T-helper 17 cell (primary cell): ENCODE measurements at regions not wholly inside any gene's neighbourhood (a gene's known extent, or its start where the extent isn't known, plus 50 kb on each side); places are given as distances from the start of the nearest gene placed in this dataset.
A peak's percentile ranks its signal among the peaks of the same experiment; 100 is the strongest.

ENCODE experiments used
- ATAC-seq: fragments of 150-1000 bp; cut with Tn5 transposase; 2 replicates; pipeline ENCODE4 v1.10.0; 2021; ENCODE audit warnings: mild to moderate bottlenecking, moderate library complexity
- DNase-seq, 3 donors: peaks; one replicate each; pipeline versions ENCODE4 v3.0.0 to v3.0.0-alpha.2; 2020 to 2021
- H3K9me3 ChIP-seq: one replicate; pipeline ENCODE4 v1.7.0; 2013; ENCODE audit warnings: low read length, mild to moderate bottlenecking; ENCODE audit not compliant: control insufficient read depth, poor library complexity, severe bottlenecking
- H3K27ac Mint-ChIP-seq: one replicate; pipeline ENCODE4 v1.8.0; 2022; ENCODE audit warnings: mild to moderate bottlenecking, moderate library complexity, mixed read lengths
- H3K27me3 Mint-ChIP-seq: one replicate; pipeline ENCODE4 v1.8.0; 2022; ENCODE audit warnings: mixed read lengths
- H3K36me3 Mint-ChIP-seq: one replicate; pipeline ENCODE4 v1.8.0; 2022; ENCODE audit warnings: low read depth, mixed read lengths
- H3K4me1 Mint-ChIP-seq: one replicate; pipeline ENCODE4 v1.8.0; 2022; ENCODE audit warnings: mild to moderate bottlenecking, mixed read lengths
- H3K4me3 Mint-ChIP-seq: one replicate; pipeline ENCODE4 v1.8.0; 2022; ENCODE audit warnings: mild to moderate bottlenecking, moderate library complexity, mixed read lengths

GRCh38 chr13:108496362-108497210 is 132.8 kb upstream of the MYO16 start:
- Mint-ChIP-seq H3K4me3 (peak overlapping the region; percentile 88), H3K4me1 (peaks cover 16% of the 10 kb centered on the region), H3K36me3 (peaks cover 5% of the 10 kb centered on the region), H3K27me3 (peaks cover 44% of the 10 kb centered on the region), H3K27ac (peak overlapping the region; percentile 69)
- no peaks in the 10 kb centered on the region for H3K9me3 ChIP-seq
- peak; percentile 30 for ATAC-seq
- no peak for DNase-seq

DNA sequence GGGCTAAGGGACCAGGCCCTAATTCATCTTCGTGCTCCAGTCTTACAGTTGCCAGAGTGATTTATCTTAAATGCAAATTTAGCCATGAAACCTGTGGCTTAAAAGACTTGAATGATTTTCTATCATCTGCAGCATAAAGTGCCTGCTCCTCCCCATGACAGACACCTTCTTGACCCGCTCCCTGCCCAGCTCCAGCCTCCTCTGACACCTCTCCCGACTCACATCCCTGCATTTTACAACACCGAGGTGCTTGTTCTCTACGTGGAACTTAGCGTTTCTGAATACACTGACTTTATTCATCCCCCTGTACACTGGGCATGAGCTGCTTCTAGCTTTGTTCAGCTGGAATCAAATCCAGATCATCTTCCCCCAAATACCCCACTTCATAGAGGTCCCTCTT is 128.7 kb upstream of the MYO16 start:
- peaks cover 2% of the 10 kb centered on the region for H3K36me3 Mint-ChIP-seq
- H3K4me1 Mint-ChIP-seq = peaks cover 13% of the 10 kb centered on the region
- ATAC-seq = no peak
- H3K4me3 Mint-ChIP-seq = no peak overlapping the region
- H3K27me3 Mint-ChIP-seq = peaks cover 39% of the 10 kb centered on the region
- H3K9me3 ChIP-seq = no peaks in the 10 kb centered on the region
- no peak for DNase-seq
- H3K27ac Mint-ChIP-seq = peak overlapping the region; percentile 32

DNA sequence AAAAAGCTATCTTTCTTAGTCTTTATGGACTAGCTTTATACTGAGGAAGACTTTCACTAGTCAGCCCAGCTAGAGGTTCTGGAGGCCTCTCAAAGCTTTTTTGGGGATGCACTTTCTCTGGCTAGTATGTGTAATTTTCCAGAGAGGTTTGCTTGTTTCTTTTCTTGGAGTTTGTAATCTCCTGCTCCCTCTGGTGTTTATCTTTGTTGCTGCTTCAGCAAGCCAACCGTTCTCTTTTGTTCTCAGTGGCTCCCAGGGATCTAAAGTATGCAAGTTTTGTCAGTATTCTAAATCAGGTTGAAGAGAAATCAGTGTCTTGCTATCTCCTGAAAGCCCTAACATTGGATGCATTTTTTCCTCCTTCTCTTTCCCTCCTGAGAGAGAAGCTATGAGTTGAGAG is 121.1 kb upstream of the MYO16 start:
- ATAC-seq (peak; percentile 46), DNase-seq (no peak)
- H3K27me3 Mint-ChIP-seq = no peaks in the 10 kb centered on the region
- no peaks in the 10 kb centered on the region for H3K36me3 Mint-ChIP-seq
- peaks cover 5% of the 10 kb centered on the region for H3K4me1 Mint-ChIP-seq
- H3K27ac Mint-ChIP-seq = no peak overlapping the region
- H3K4me3 Mint-ChIP-seq = no peak overlapping the region
- no peaks in the 10 kb centered on the region for H3K9me3 ChIP-seq

DNA sequence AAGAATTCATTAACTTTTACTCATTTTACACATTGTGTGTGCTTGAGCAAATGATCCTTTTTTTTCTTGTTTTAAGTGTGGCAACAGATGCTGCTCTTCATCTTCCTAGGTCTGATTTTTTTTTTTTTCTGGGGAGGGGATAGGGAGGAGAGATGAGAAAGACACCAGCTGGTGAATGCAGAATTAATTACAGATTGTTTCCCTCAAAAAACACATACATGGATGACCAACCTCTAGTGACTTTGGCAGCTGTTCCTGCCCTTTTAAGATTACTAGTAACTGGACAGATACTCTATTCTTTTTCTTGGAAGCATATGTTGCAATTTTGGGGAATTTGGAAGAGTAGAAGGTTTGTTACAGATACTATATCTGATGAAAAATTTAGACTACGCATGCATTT is 103.6 kb upstream of the MYO16 start:
- DNase-seq (no peak), ATAC-seq (no peak)
- H3K36me3 Mint-ChIP-seq = peaks cover 4% of the 10 kb centered on the region
- H3K9me3 ChIP-seq = no peaks in the 10 kb centered on the region
- H3K27me3 Mint-ChIP-seq = peaks cover 16% of the 10 kb centered on the region
- no peak overlapping the region for H3K27ac Mint-ChIP-seq
- H3K4me1 Mint-ChIP-seq = no peaks in the 10 kb centered on the region
- no peak overlapping the region for H3K4me3 Mint-ChIP-seq

- Mint-ChIP-seq H3K27ac (no peak overlapping the region), H3K4me1 (no peaks in the 10 kb centered on the region), H3K36me3 (peaks cover 2% of the 10 kb centered on the region), H3K4me3 (no peak overlapping the region), H3K27me3 (peaks cover 12% of the 10 kb centered on the region)
- H3K9me3 ChIP-seq = no peaks in the 10 kb centered on the region
- DNase-seq = no peak
- ATAC-seq = no peak
These were observed 103.1 kb upstream of the MYO16 start for GRCh38 chr13:108526286-108526685.

DNA sequence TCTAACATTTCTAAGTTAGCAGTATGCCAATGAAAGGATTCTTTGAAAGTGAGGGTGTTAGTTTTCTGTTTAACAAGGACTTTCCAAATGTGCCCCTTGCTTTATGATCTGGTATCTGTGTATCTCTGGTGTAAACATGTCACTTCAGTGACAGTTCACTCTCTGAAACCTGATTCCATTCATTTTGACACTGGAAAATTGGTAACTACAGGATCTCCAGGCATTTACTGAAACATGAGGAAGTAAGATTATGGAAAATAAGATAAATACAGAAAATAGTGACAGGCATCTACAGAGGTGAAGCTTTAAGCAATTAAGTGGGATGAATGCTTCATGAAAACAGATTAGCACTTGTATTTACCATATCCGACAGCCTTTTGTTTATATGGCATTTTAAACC is 101.6 kb upstream of the MYO16 start:
- no peak for ATAC-seq

DNA sequence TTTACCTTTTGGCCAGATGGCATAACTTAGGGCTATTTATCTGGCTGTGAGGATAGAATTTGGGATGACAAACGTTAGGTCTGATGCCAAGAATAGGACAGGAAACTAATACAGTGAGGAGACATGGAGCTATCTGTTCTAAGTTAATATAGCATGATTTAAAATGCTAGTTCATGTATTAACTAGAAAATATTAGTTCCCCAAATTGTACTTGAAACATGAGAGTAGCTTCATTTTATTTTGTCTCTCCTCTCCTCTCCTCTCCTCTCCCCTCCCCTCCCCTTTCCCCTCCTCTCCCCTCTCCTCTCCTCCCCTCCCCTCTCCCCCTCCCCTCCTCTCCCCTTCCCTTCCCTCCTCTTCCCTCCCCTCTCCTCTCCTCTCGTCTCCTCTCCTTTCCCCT is 101.1 kb upstream of the MYO16 start:
- H3K27me3 Mint-ChIP-seq = peaks cover 12% of the 10 kb centered on the region

More for the DNA sequence above, 101.6 kb upstream of the MYO16 start:
- Mint-ChIP-seq H3K36me3 (peaks cover 2% of the 10 kb centered on the region), H3K4me1 (no peaks in the 10 kb centered on the region), H3K27me3 (peaks cover 12% of the 10 kb centered on the region), H3K4me3 (no peak overlapping the region), H3K27ac (no peak overlapping the region)
- DNase-seq = no peak
- no peaks in the 10 kb centered on the region for H3K9me3 ChIP-seq

DNA sequence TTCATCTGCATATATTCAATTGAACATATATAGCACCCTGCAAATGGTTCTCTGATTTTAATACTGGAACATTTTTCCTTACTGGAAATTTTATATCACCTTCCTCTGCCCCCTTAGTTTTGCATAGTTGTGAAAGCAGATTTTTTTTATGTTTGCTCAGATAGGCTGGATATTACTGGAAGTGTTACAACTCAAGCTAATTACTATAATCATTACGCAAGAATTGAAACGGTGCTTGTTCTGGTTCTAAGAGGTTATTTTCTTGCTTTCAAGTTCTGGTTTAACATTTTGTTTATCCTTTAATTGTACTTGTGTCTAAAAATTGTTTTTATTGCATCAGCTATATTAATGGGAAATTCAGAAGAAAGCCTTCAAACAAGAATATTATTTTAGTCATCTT is 95.6 kb upstream of the MYO16 start:
- no peak overlapping the region for H3K27ac Mint-ChIP-seq
- peaks cover 14% of the 10 kb centered on the region for H3K27me3 Mint-ChIP-seq
- no peak for DNase-seq
- H3K9me3 ChIP-seq = no peaks in the 10 kb centered on the region
- no peak for ATAC-seq
- H3K4me3 Mint-ChIP-seq = no peak overlapping the region
- H3K4me1 Mint-ChIP-seq = no peaks in the 10 kb centered on the region
- no peaks in the 10 kb centered on the region for H3K36me3 Mint-ChIP-seq

More for the DNA sequence above, 101.1 kb upstream of the MYO16 start:
- no peaks in the 10 kb centered on the region for H3K9me3 ChIP-seq
- H3K4me3 Mint-ChIP-seq = no peak overlapping the region
- ATAC-seq = no peak
- H3K27ac Mint-ChIP-seq = no peak overlapping the region
- no peaks in the 10 kb centered on the region for H3K4me1 Mint-ChIP-seq
- DNase-seq = no peak
- peaks cover 2% of the 10 kb centered on the region for H3K36me3 Mint-ChIP-seq

GRCh38 chr13:108534728-108535127 is 94.7 kb upstream of the MYO16 start:
- no peaks in the 10 kb centered on the region for H3K9me3 ChIP-seq
- H3K36me3 Mint-ChIP-seq = no peaks in the 10 kb centered on the region
- no peak overlapping the region for H3K27ac Mint-ChIP-seq
- H3K4me3 Mint-ChIP-seq = no peak overlapping the region
- no peak for DNase-seq
- peaks cover 12% of the 10 kb centered on the region for H3K27me3 Mint-ChIP-seq
- ATAC-seq = no peak
- no peaks in the 10 kb centered on the region for H3K4me1 Mint-ChIP-seq

DNA sequence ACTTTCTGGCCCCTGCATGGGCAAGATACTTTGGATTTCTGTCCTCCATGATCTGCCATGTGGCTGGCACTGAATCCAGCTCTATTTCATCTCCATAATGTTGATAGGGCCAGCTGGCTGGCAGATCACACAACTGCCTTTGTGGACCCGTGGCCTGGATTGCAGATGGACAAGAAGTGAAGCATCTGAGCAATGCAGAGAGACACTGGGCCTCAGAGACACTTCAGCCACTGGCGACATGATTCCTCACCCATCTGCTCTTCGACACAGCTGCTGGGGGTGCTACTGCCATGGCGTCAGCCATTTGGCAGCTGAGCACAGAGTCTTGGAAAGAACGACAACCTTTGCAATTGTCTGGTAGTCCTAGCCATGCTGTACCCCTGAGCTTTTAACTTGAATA is 79.5 kb upstream of the MYO16 start:
- H3K36me3 Mint-ChIP-seq = peaks cover 2% of the 10 kb centered on the region

GRCh38 chr13:108551674-108552073 is 77.7 kb upstream of the MYO16 start:
- Mint-ChIP-seq H3K4me3 (no peak overlapping the region), H3K27me3 (no peaks in the 10 kb centered on the region), H3K36me3 (peaks cover 2% of the 10 kb centered on the region), H3K27ac (no peak overlapping the region), H3K4me1 (no peaks in the 10 kb centered on the region)
- ATAC-seq (no peak), DNase-seq (no peak)
- no peaks in the 10 kb centered on the region for H3K9me3 ChIP-seq

More for the DNA sequence above, 79.5 kb upstream of the MYO16 start:
- Mint-ChIP-seq H3K27me3 (no peaks in the 10 kb centered on the region), H3K27ac (no peak overlapping the region), H3K4me3 (no peak overlapping the region), H3K4me1 (no peaks in the 10 kb centered on the region)
- no peaks in the 10 kb centered on the region for H3K9me3 ChIP-seq
- no peak for DNase-seq
- ATAC-seq = no peak

- ATAC-seq (no peak), DNase-seq (no peak)
- Mint-ChIP-seq H3K36me3 (peaks cover 2% of the 10 kb centered on the region), H3K27ac (no peak overlapping the region), H3K4me3 (no peak overlapping the region), H3K4me1 (peaks cover 2% of the 10 kb centered on the region), H3K27me3 (no peaks in the 10 kb centered on the region)
- no peaks in the 10 kb centered on the region for H3K9me3 ChIP-seq
These were observed 70.9 kb upstream of the MYO16 start for GRCh38 chr13:108558489-108558888.

- H3K9me3 ChIP-seq = no peaks in the 10 kb centered on the region
- H3K27me3 Mint-ChIP-seq = no peaks in the 10 kb centered on the region
- H3K36me3 Mint-ChIP-seq = peaks cover 2% of the 10 kb centered on the region
- no peak for DNase-seq
- no peak for ATAC-seq
- H3K4me1 Mint-ChIP-seq = peaks cover 2% of the 10 kb centered on the region
- no peak overlapping the region for H3K27ac Mint-ChIP-seq
- H3K4me3 Mint-ChIP-seq = no peak overlapping the region
These were observed 69.3 kb upstream of the MYO16 start for GRCh38 chr13:108560093-108560492.

DNA sequence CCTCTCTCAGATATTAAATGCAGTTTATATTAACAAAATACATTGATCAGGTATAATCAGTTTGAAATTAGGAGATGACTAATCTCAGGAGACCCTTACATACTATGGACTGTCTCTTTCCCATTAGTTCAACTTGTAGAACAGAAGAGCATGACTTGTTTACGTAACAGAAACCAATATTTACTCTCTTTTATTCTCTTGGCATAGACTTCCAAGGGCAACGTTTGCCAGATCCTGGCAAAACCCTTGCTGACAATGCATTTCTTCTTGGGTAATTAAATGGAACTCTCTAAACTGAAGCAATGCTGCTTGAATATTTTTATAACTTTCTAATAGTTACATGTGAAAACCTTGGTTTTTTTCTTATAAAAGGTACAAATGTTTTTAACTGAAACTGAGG is 68.3 kb upstream of the MYO16 start:
- no peak for DNase-seq
- no peak for ATAC-seq
- Mint-ChIP-seq H3K36me3 (peaks cover 2% of the 10 kb centered on the region), H3K27ac (no peak overlapping the region), H3K27me3 (no peaks in the 10 kb centered on the region), H3K4me1 (peaks cover 2% of the 10 kb centered on the region), H3K4me3 (no peak overlapping the region)
- H3K9me3 ChIP-seq = no peaks in the 10 kb centered on the region
